Choroid plexus epithelial cell (primary cell): ENCODE measurements at regions not wholly inside any gene's neighbourhood (a gene's known extent, or its start where the extent isn't known, plus 50 kb on each side); places are given as distances from the start of the nearest gene placed in this dataset.
A peak's percentile ranks its signal among the peaks of the same experiment; 100 is the strongest.

Experiments
- DNase-seq: peaks from one replicate; pipeline ENCODE4 v3.0.0-alpha.2; 2010; ENCODE audit warnings: low read depth
- H3K4me3 ChIP-seq: 2 replicates; pipeline ENCODE4 v1.5.1; 2011; ENCODE audit warnings: low read depth, mild to moderate bottlenecking, control low read depth, low read length, moderate library complexity
- TF ChIP-seq, protein P1 (sequence below): conservative IDR thresholded peaks from 2 replicates; pipeline ENCODE4 v1.5.1; 2011; ENCODE audit warnings: low read depth, mild to moderate bottlenecking, control low read depth, inconsistent platforms, low read length, moderate library complexity

DNA sequence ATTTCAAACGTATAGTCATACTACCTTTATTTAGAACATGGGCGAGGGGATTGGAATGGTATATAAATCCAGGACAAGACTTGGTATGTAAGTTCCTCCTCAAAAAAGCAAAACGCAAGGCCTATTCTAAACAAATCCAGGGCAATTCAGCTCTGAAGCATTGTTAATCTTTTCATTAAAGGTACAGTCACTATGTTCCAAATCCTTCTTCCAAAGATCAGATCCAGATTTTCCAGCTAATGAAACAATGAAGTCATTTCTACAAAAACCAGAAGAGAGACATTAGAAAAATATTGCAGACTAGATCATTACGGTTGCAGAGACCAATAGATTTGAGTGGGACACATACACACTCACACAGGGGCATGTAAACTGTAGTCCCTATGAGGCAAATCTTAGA, 116.1 kb upstream of the BNC2 start:
- TF ChIP-seq, protein P1, sequence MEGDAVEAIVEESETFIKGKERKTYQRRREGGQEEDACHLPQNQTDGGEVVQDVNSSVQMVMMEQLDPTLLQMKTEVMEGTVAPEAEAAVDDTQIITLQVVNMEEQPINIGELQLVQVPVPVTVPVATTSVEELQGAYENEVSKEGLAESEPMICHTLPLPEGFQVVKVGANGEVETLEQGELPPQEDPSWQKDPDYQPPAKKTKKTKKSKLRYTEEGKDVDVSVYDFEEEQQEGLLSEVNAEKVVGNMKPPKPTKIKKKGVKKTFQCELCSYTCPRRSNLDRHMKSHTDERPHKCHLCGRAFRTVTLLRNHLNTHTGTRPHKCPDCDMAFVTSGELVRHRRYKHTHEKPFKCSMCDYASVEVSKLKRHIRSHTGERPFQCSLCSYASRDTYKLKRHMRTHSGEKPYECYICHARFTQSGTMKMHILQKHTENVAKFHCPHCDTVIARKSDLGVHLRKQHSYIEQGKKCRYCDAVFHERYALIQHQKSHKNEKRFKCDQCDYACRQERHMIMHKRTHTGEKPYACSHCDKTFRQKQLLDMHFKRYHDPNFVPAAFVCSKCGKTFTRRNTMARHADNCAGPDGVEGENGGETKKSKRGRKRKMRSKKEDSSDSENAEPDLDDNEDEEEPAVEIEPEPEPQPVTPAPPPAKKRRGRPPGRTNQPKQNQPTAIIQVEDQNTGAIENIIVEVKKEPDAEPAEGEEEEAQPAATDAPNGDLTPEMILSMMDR: no peak
- H3K4me3 ChIP-seq: no peak overlapping the region
- DNase-seq: no peak

DNA sequence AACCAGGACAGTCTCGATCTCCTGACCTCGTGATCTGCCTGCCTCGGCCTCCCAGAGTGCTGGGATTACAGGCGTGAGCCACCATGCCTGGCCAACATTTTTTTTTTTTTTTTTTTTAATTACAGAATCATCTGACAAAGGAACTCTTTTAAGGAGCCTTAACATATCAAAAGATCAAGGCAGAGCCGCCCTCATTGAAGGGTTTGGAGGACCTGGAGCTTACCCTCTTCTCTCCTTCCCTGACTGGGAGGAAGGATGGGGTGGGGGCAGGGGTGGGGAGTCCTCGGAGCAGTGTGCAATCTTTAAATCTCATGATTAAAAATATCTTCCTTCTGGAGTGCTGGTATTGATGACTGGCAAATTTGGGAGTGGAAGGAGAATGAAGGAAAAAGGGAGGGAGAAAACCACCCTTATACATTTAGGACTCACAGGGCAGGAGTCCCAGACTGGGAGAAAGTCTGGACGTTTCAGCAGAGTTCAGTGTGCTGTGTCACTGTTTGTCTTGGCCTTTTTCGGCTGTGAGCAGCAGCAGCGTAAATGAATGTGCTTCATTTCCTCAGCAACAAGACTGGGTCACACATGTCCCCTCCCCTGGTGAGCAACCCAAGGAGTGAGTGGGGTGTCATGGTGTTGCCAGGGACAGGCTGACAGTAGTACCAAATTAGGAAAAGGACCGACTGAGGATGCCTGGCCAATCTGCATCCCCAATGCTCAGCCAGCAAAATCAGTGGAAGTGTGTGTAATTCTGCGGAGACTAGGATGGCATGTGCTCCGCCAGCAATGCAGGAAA, 115.3 kb upstream of the BNC2 start:
- TF ChIP-seq, protein P1: no peak
- peak; percentile 63 for DNase-seq
- no peak overlapping the region for H3K4me3 ChIP-seq

DNA sequence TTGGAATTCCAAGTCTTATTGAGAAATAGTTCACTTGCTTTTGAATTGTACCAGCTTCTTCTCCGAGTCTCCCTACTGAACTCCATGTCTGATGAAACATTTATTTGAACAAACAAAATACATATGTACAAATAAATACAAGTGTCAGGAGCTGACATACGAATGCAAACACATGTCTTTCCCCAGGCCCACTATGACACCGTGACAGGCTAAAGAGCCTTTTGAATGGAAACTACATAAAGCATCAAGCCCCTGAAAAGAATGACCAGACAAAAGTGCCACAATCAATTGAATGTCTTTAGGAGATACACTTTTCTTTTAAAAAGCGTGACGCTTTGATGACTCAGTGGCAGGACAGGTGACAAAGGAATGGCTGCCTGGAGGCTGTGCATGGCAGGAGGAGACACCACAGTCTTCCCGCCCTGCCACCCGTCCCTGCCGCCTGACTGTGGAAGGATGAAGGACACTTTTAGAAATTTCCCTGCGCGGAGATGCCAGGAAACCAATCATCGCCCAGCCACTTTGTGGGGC, 112.4 kb upstream of the BNC2 start:
- TF ChIP-seq, protein P1: no peak
- H3K4me3 ChIP-seq: no peak overlapping the region
- DNase-seq: no peak

DNA sequence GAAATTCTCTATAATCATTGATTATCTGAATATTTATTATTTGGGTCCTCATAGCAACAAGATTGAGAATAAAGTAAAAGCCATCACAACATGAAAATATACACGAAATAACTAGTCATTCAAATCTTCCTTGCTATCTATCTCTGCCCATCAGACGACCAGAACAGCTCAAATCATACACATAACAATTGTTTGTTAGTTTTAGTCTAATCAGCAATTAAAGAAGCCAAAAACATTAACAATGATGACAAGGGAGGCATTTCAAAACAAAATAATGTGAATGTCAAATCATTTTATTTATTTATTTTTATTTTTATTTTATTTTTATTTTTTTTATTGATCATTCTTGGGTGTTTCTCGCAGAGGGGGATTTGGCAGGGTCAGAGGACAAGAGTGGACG, 106.0 kb upstream of the BNC2 start:
- no peak for DNase-seq
- TF ChIP-seq, protein P1: no peak
- H3K4me3 ChIP-seq: no peak overlapping the region

DNA sequence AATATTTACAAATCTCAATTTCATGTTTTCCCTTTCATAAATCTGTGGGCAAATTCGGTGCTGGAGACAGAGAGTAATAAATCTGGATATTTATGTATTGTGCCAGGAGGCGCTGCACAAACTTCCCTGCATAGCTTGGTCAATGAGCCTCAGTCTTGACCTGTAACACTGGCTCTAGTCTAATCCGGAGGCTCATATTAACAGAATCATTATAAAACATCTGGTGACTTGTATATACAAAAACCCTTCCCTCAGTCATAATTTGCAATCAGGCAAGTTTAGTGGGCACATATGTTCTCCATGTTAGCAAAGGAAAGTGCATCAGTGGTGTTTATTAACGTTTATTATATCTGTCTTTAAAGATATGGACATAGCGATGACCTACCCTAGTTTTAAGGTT, 104.0 kb upstream of the BNC2 start:
- H3K4me3 ChIP-seq: no peak overlapping the region
- TF ChIP-seq, protein P1: no peak
- no peak for DNase-seq

DNA sequence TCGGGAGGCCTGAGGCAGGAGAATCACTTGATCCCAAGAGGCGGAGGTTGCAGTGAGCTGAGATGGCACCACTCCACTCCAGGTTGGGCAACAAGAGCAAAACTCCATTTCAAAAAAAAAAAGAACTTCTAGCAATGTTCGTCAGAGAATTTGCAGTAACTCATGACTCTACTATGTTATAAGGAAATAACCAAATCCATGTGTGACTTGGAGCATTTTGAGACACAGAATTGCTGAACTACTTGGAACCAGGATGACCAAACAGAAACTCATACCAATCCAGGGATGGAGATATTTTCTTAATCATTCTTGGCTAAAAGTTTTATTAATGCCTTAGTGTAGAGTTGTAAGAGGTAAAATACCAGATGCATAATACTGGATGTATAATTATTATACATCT, 99.9 kb upstream of the BNC2 start:
- no peak overlapping the region for H3K4me3 ChIP-seq
- DNase-seq: no peak
- TF ChIP-seq, protein P1: no peak

DNA sequence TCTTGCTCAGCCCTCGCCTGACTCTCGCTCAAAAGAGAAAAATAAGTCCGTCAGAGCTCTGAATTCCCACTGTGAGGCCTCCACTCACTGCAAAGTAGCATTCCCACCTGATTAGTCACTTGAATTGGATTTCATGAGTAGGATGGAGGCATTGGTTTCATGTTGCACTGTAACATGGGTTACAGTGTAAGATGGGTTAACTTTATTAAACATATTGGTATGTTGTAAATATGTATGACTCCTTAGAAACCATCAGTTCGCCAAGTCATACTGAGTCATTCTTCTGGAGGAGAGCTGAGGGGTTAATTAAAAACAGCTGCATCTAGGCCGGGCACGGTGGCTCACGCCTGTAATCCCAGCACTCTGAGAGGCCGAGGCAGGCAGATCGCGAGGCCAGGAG, 93.8 kb upstream of the BNC2 start:
- peak; percentile 99 for DNase-seq
- TF ChIP-seq, protein P1: no peak
- no peak overlapping the region for H3K4me3 ChIP-seq
